ENCODE measurements at regions not wholly inside any gene's neighbourhood (a gene's known extent, or its start where the extent isn't known, plus 50 kb on each side); places are given as distances from the start of the nearest gene placed in this dataset.

DNA sequence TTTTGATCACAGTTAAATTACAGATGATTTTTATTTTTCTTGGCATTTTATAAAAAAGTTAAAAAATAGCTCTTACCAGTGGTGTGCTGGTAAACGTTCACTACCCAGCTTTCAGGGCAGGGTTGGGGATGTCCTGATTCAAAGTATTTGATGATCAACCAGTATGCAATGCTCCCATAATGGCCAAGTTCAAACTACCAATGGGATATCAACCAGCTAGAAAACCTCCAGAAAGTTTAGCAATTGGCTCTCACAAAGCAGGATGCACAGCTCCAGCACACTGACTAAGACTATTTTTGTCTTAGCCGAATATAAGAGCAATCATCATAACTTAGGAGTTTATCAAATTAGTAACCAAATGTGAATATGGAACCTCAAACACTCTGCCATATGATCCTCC is 108.0 kb upstream of the PDE5A start:
- TF ChIP-seq POLR2AphosphoS5 (IDR thresholded peaks at IDR 0.05; ENCODE audit: insufficient read depth in 1 of 2, low read depth in 1 of 2) = no peak
- TF ChIP-seq, protein P1, sequence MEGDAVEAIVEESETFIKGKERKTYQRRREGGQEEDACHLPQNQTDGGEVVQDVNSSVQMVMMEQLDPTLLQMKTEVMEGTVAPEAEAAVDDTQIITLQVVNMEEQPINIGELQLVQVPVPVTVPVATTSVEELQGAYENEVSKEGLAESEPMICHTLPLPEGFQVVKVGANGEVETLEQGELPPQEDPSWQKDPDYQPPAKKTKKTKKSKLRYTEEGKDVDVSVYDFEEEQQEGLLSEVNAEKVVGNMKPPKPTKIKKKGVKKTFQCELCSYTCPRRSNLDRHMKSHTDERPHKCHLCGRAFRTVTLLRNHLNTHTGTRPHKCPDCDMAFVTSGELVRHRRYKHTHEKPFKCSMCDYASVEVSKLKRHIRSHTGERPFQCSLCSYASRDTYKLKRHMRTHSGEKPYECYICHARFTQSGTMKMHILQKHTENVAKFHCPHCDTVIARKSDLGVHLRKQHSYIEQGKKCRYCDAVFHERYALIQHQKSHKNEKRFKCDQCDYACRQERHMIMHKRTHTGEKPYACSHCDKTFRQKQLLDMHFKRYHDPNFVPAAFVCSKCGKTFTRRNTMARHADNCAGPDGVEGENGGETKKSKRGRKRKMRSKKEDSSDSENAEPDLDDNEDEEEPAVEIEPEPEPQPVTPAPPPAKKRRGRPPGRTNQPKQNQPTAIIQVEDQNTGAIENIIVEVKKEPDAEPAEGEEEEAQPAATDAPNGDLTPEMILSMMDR (IDR thresholded peaks at IDR 0.05) = no peak
- TF ChIP-seq POLR2A (IDR thresholded peaks at IDR 0.05) = no peak

Measured in vagina (tissue), 2 donors.